Activated CD8-positive, alpha-beta memory T cell treated with anti-CD3 and anti-CD28 coated beads for 48 hours (primary cell): ENCODE measurements at regions not wholly inside any gene's neighbourhood (a gene's known extent, or its start where the extent isn't known, plus 50 kb on each side); places are given as distances from the start of the nearest gene placed in this dataset.
"Not testable (repeated sequence)": the region's sequence is repeated elsewhere in the genome, so short reads cannot be mapped to it uniquely, and the experiment has no call there.

Source experiments
- DNase-seq, 3 experiments: peaks; one replicate each; pipeline ENCODE4 v3.0.0-alpha.2; 2020; ENCODE audit warnings: low read depth in 2 of 3, low spot score in 2 of 3

GRCh38 chr6:112575309-112575834, 228.2 kb downstream of the RFPL4B start:
- DNase-seq = no peak

- DNase-seq = no peak
Measured at GRCh38 chr6:112576423-112576822, 229.3 kb downstream of the RFPL4B start.

GRCh38 chr6:112579601-112580000, 232.5 kb downstream of the RFPL4B start:
- DNase-seq = no peak

- no peak for DNase-seq
Measured at GRCh38 chr6:112581015-112581414, 233.9 kb downstream of the RFPL4B start.

- no peak for DNase-seq
Measured at GRCh38 chr6:112590326-112590725, 243.2 kb downstream of the RFPL4B start.

- no peak for DNase-seq
Measured at GRCh38 chr6:112591329-112591728, 244.2 kb downstream of the RFPL4B start.

GRCh38 chr6:112592159-112592558, 245.0 kb downstream of the RFPL4B start:
- DNase-seq = no peak

- no peak for DNase-seq
Measured at GRCh38 chr6:112594886-112595594, 247.9 kb downstream of the RFPL4B start.

GRCh38 chr6:112595841-112596240, 248.7 kb downstream of the RFPL4B start:
- DNase-seq = no peak

GRCh38 chr6:112597176-112597575, 250.0 kb downstream of the RFPL4B start:
- no peak for DNase-seq

GRCh38 chr6:112600168-112600567, 253.0 kb downstream of the RFPL4B start:
- no peak for DNase-seq

GRCh38 chr6:112603726-112604125, 256.6 kb downstream of the RFPL4B start:
- DNase-seq = no peak

- DNase-seq = no peak
Measured at GRCh38 chr6:112606656-112607435, 259.7 kb downstream of the RFPL4B start.

- not testable (repeated sequence) for DNase-seq
Measured at GRCh38 chr6:112608925-112609324, 261.8 kb downstream of the RFPL4B start.

- DNase-seq = no peak
Measured at GRCh38 chr6:112613410-112613809, 266.3 kb downstream of the RFPL4B start.

GRCh38 chr6:112618849-112619248, 271.7 kb downstream of the RFPL4B start:
- DNase-seq = no peak

- no peak for DNase-seq
Measured at GRCh38 chr6:112620812-112621569, 273.9 kb downstream of the RFPL4B start.

- DNase-seq = no peak
Measured at GRCh38 chr6:112622036-112622435, 274.9 kb downstream of the RFPL4B start.

- no peak for DNase-seq
Measured at GRCh38 chr6:112626468-112627082, 279.4 kb downstream of the RFPL4B start.

- no peak for DNase-seq
Measured at GRCh38 chr6:112634376-112634775, 287.2 kb downstream of the RFPL4B start.

GRCh38 chr6:112636650-112637262, 289.6 kb downstream of the RFPL4B start:
- DNase-seq = no peak
